ENCODE measurements at regions not wholly inside any gene's neighbourhood (a gene's known extent, or its start where the extent isn't known, plus 50 kb on each side); places are given as distances from the start of the nearest gene placed in this dataset.

GRCh38 chr7:124310934-124311390 lies 278.1 kb upstream of the TMEM229A start:
- DNase-seq (ENCODE audit: low read depth, low spot score): no peak
- no peak overlapping the region for H3K4me3 ChIP-seq (ENCODE audit: low read depth, low read length)
- POLR2A ChIA-PET: no interaction called here
- CTCF ChIA-PET: no interaction called here
- no peak for TF ChIP-seq CTCF (IDR thresholded peaks at IDR 0.05; ENCODE audit: insufficient read depth, low read length, missing control alignments)

- CTCF ChIA-PET: no interaction called here
- TF ChIP-seq CTCF (IDR thresholded peaks at IDR 0.05; ENCODE audit: insufficient read depth, low read length, missing control alignments): no peak
- H3K4me3 ChIP-seq (ENCODE audit: low read depth, low read length): no peak overlapping the region
- POLR2A ChIA-PET: no interaction called here
- no peak for DNase-seq (ENCODE audit: low read depth, low spot score)
Measured at GRCh38 chr7:124308384-124308783, 275.5 kb upstream of the TMEM229A start.

- DNase-seq (ENCODE audit: low read depth, low spot score): no peak
- no peak overlapping the region for H3K4me3 ChIP-seq (ENCODE audit: low read depth, low read length)
- ChIA-PET CTCF (no interaction called here), POLR2A (no interaction called here)
- TF ChIP-seq CTCF (IDR thresholded peaks at IDR 0.05; ENCODE audit: insufficient read depth, low read length, missing control alignments): no peak
Measured at GRCh38 chr7:124295289-124295688, 262.4 kb upstream of the TMEM229A start.

- CTCF ChIA-PET: no interaction called here
- no peak overlapping the region for H3K4me3 ChIP-seq (ENCODE audit: low read depth, low read length)
- no peak for DNase-seq (ENCODE audit: low read depth, low spot score)
- POLR2A ChIA-PET: no interaction called here
- TF ChIP-seq CTCF (IDR thresholded peaks at IDR 0.05; ENCODE audit: insufficient read depth, low read length, missing control alignments): no peak
Measured at GRCh38 chr7:124284937-124285336, 252.1 kb upstream of the TMEM229A start.

- CTCF ChIA-PET: interaction anchor here (0.6 to 0.8 kb wide), 2 partner anchors 27 to 116 kb away, joined by 3 read pairs; no protein-coding TSS in a partner anchor
- POLR2A ChIA-PET: no interaction called here
- no peak for DNase-seq (ENCODE audit: low read depth, low spot score)
Measured at GRCh38 chr7:124276005-124276622, 243.2 kb upstream of the TMEM229A start.

GRCh38 chr7:124275411-124275810 lies 242.5 kb upstream of the TMEM229A start:
- ChIA-PET POLR2A (no interaction called here), CTCF (interaction anchor here (0.8 kb wide), 1 partner anchor 115 kb away, joined by 3 read pairs; no protein-coding TSS in a partner anchor)
- no peak overlapping the region for H3K4me3 ChIP-seq (ENCODE audit: low read depth, low read length)
- no peak for DNase-seq (ENCODE audit: low read depth, low spot score)
- no peak for TF ChIP-seq CTCF (IDR thresholded peaks at IDR 0.05; ENCODE audit: insufficient read depth, low read length, missing control alignments)

More at GRCh38 chr7:124276005-124276622, 243.2 kb upstream of the TMEM229A start:
- TF ChIP-seq CTCF (IDR thresholded peaks at IDR 0.05; ENCODE audit: insufficient read depth, low read length, missing control alignments): peak; percentile 19
- H3K4me3 ChIP-seq (ENCODE audit: low read depth, low read length): no peak overlapping the region

Data from AG04449 (cell line).